B cell (primary cell): ENCODE measurements at regions not wholly inside any gene's neighbourhood (a gene's known extent, or its start where the extent isn't known, plus 50 kb on each side); places are given as distances from the start of the nearest gene placed in this dataset.

Experiments used
- ATAC-seq: fragments of 200-7000 bp; cut with Tn5 transposase; one replicate; pipeline ENCODE4 v1.10.0; 2021; ENCODE audit warnings: low read depth, mild to moderate bottlenecking, moderate number of reproducible peaks, moderate library complexity
- CTCF ChIA-PET: fragments of 350-600 bp; sonication (Branson Sonifier 250); formaldehyde crosslinking; loops from one replicate; lab custom pipeline; 2021; ENCODE audit warnings: antibody characterized with exemption, inconsistent platforms; lab: Charles Lee
- POLR2A ChIA-PET: fragments of 350-600 bp; sonication (Branson Sonifier 250); formaldehyde crosslinking; loops from one replicate; lab custom pipeline; 2021; ENCODE audit warnings: antibody characterized with exemption; lab: Charles Lee
- DNase-seq: peaks from one replicate; pipeline ENCODE4 v3.0.0; 2013
- H2AFZ ChIP-seq: 2 replicates; pipeline ENCODE4 v1.6.1; 2012; ENCODE audit warnings: mild to moderate bottlenecking, low read depth, low read length; ENCODE audit not compliant: insufficient read depth, poor library complexity, severe bottlenecking
- H3K27ac ChIP-seq, 2 donors: 1 replicate in 1 of 2; 2 replicates in 1 of 2; pipeline ENCODE4 v1.5.1; 2012 to 2013; ENCODE audit warnings: low read length in 2 of 2, mild to moderate bottlenecking in 2 of 2, moderate library complexity in 1 of 2
- H3K27me3 ChIP-seq, 4 experiments: fragments of 200-600 bp in 1 of 4; sonication (generic) in 1 of 4; replicated peaks in 1 of 4; 1 replicate in 2 of 4; 2 replicates in 2 of 4; pipeline versions ENCODE4 v1.6.1 to v1.7.0; 2013 to 2016; ENCODE audit warnings: low read length in 3 of 4, mild to moderate bottlenecking in 2 of 4, mixed read lengths in 1 of 4, moderate library complexity in 1 of 4; ENCODE audit not compliant: insufficient read depth in 4 of 4, control insufficient read depth in 3 of 4; ENCODE audit errors: control extremely low read depth in 1 of 4
- H3K36me3 ChIP-seq, 2 experiments: replicated peaks in 1 of 2; 1 replicate in 1 of 2; 2 replicates in 1 of 2; pipeline versions ENCODE4 v1.6.1 to v1.7.1; 2013; ENCODE audit warnings: low read length in 1 of 2; ENCODE audit not compliant: insufficient read depth in 2 of 2, control insufficient read depth in 1 of 2; ENCODE audit errors: control extremely low read depth in 1 of 2, extremely low read depth in 1 of 2
- H3K4me1 ChIP-seq, 2 donors: fragments of 200-600 bp in 1 of 2; sonication (generic) in 1 of 2; 1 replicate in 1 of 2; 2 replicates in 1 of 2; pipeline versions ENCODE4 v1.5.1 to v1.6.1; 2013 to 2017; ENCODE audit warnings: low read length in 2 of 2; ENCODE audit not compliant: control insufficient read depth in 2 of 2, insufficient read depth in 2 of 2
- H3K4me2 ChIP-seq: replicated peaks from 2 replicates; pipeline ENCODE3; 2012; ENCODE audit warnings: mild to moderate bottlenecking, low read depth, low read length; ENCODE audit not compliant: poor library complexity, severe bottlenecking
- H3K4me3 ChIP-seq, 5 experiments: fragments of 200-600 bp in 1 of 5; sonication (generic) in 1 of 5; 1 replicate in 3 of 5; 2 replicates in 2 of 5; pipeline versions ENCODE4 v1.5.1 to v1.7.0; 2011 to 2016; ENCODE audit warnings: low read length in 4 of 5, mild to moderate bottlenecking in 4 of 5, low read depth in 2 of 5, control low read depth in 1 of 5, moderate library complexity in 1 of 5; ENCODE audit not compliant: insufficient read depth in 1 of 5; ENCODE audit errors: control extremely low read depth in 1 of 5, extremely low read depth in 1 of 5
- H3K79me2 ChIP-seq: fragments of 200-600 bp; sonication (generic); one replicate; pipeline ENCODE4 v1.6.0; 2016; ENCODE audit warnings: low read length; ENCODE audit not compliant: control insufficient read depth, insufficient read depth
- H3K9ac ChIP-seq: fragments of 200-600 bp; sonication (generic); 2 replicates; pipeline ENCODE4 v1.6.1; 2017; ENCODE audit warnings: mild to moderate bottlenecking, low read length, moderate library complexity
- H3K9me3 ChIP-seq, 3 donors: one replicate each; pipeline versions ENCODE4 v1.6.1 to v1.7.1; 2013; ENCODE audit warnings: low read length in 2 of 3; ENCODE audit not compliant: control insufficient read depth in 2 of 3, insufficient read depth in 1 of 3; ENCODE audit errors: control extremely low read depth in 1 of 3
- H4K20me1 ChIP-seq: 2 replicates; pipeline ENCODE4 v1.6.0; 2012; ENCODE audit warnings: mild to moderate bottlenecking, low read length; ENCODE audit not compliant: insufficient read depth, control insufficient read depth, poor library complexity, severe bottlenecking
- H3K27ac Mint-ChIP-seq: one replicate; pipeline ENCODE4 v1.8.0; 2021; ENCODE audit warnings: mixed read lengths
- H3K27me3 Mint-ChIP-seq: one replicate; pipeline ENCODE4 v1.8.0; 2021; ENCODE audit warnings: mixed read lengths
- H3K4me1 Mint-ChIP-seq: one replicate; pipeline ENCODE4 v1.8.0; 2021; ENCODE audit warnings: mixed read lengths
- H3K4me3 Mint-ChIP-seq: one replicate; pipeline ENCODE4 v1.8.0; 2021; ENCODE audit warnings: mixed read lengths
- H3K9me3 Mint-ChIP-seq: one replicate; pipeline ENCODE4 v1.8.0; 2022; ENCODE audit warnings: mixed read lengths; ENCODE audit not compliant: insufficient read depth
- EZH2 ChIP-seq: IDR thresholded peaks from 2 replicates; pipeline ENCODE4 v1.6.1; 2012; ENCODE audit warnings: borderline replicate concordance, low read depth, mild to moderate bottlenecking, moderate library complexity, low read length; ENCODE audit not compliant: insufficient read depth, poor library complexity, severe bottlenecking
- WGBS: methylation state at CpG from one replicate; pipeline ENCODE4 v1.1.5; 2013; ENCODE audit warnings: missing lambda C conversion rate; ENCODE audit not compliant: insufficient coverage; 5-methylcytosine and 5-hydroxymethylcytosine counted together
- intact Hi-C: fragments of 100-400 bp; cut with micrococcal nuclease; formaldehyde crosslinking; loops from one replicate; pipeline ENCODE4 v1.10.0; 2022
- TF ChIP-seq, protein P1 (sequence below): fragments of 200-600 bp; IDR thresholded peaks from one replicate; pipeline ENCODE4 v1.8.0; 2022; ENCODE audit warnings: antibody characterized with exemption, mild to moderate bottlenecking

DNA sequence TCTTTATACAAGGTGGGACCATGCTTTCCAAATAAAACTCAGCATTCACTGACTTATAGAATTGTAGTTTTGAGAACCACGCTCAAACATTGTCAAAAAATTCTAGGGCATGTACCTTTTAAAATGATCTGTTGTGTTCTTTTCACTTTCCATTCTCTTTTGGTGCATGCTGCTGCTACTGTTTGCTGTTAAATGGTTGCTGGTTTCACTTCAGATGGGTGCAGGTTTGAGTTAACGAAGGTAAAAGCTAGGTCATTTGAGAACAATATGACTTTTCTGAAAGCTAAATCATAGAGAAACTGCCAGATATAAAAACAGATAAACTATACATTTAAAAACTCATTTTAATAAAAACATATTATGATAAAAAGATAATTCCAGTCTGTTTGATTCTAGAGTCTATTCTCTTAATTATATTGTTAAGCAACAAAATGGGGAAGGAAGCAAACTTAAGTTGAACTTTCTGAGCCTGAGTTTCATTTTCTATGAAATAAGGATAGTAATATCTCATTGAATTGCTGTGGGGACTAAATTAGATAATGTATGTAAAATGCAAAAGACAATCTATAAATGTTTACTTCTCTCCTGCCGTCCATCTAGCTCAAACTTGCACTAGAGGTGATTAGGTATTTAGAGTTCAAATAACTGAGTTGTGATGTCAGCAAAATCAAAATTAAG is 82.4 kb downstream of the OXSM start:
- WGBS, result no CpG with 5 or more reads among the region's 3 CpGs
- Histone ChIP-seq H4K20me1 (no peaks in the 10 kb centered on the region), H3K36me3 (no peaks in the 10 kb centered on the region), H3K4me2 (no peak overlapping the region), H3K27me3 (no peaks in the 10 kb centered on the region), H3K79me2 (no peaks in the 10 kb centered on the region), H3K27ac (no peak overlapping the region), H2AFZ (no peak overlapping the region), H3K4me3 (no peak overlapping the region), H3K9ac (no peak overlapping the region), H3K4me1 (no peaks in the 10 kb centered on the region), H3K9me3 (peaks cover 0 to 6% (median 0%) of the 10 kb centered on the region in 3 donors)
- ChIA-PET CTCF (no interaction called here), POLR2A (no interaction called here)
- no peak overlapping the region for H3K4me3 Mint-ChIP-seq
- peaks cover 5% of the 10 kb centered on the region for H3K9me3 Mint-ChIP-seq
- ATAC-seq (no peak), DNase-seq (no peak)
- intact Hi-C loops, result no loop called here
- no peaks in the 10 kb centered on the region for H3K27me3 Mint-ChIP-seq
- TF ChIP-seq EZH2, result no peak
- TF ChIP-seq, protein P1, sequence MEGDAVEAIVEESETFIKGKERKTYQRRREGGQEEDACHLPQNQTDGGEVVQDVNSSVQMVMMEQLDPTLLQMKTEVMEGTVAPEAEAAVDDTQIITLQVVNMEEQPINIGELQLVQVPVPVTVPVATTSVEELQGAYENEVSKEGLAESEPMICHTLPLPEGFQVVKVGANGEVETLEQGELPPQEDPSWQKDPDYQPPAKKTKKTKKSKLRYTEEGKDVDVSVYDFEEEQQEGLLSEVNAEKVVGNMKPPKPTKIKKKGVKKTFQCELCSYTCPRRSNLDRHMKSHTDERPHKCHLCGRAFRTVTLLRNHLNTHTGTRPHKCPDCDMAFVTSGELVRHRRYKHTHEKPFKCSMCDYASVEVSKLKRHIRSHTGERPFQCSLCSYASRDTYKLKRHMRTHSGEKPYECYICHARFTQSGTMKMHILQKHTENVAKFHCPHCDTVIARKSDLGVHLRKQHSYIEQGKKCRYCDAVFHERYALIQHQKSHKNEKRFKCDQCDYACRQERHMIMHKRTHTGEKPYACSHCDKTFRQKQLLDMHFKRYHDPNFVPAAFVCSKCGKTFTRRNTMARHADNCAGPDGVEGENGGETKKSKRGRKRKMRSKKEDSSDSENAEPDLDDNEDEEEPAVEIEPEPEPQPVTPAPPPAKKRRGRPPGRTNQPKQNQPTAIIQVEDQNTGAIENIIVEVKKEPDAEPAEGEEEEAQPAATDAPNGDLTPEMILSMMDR, result no peak
- no peak overlapping the region for H3K27ac Mint-ChIP-seq
- H3K4me1 Mint-ChIP-seq, result peaks cover 7% of the 10 kb centered on the region

DNA sequence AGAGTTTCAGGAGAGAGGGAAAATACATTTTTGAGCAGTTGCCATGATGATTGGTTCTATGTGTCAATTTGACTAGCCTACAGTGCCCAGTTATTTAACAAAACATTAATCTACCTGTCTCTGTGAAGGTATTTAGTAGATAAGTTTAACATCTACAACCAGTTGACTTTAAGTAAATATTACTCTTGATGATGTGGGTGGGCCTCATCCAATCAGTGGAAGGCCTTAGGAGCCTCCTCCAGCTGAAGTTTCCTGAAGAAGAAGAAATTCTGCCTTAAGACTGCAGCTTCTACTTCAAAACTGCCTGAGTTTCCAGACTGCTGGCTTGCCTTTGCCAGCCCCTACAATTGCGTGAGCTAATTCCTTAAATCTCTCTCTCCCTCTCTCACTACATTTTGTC is 93.6 kb downstream of the OXSM start:
- no peak for ATAC-seq
- ChIA-PET POLR2A (no interaction called here), CTCF (no interaction called here)
- H4K20me1 ChIP-seq, result no peaks in the 10 kb centered on the region
- no peaks in the 10 kb centered on the region for H3K9me3 Mint-ChIP-seq
- H3K4me1 Mint-ChIP-seq, result no peaks in the 10 kb centered on the region
- H3K4me1 ChIP-seq, result no peaks in the 10 kb centered on the region
- no peak overlapping the region for H3K9ac ChIP-seq
- DNase-seq, result no peak
- peaks cover 0 to 4% (median 0%) of the 10 kb centered on the region in 4 experiments for H3K27me3 ChIP-seq
- H2AFZ ChIP-seq, result no peak overlapping the region
- no peak overlapping the region for H3K4me3 Mint-ChIP-seq
- intact Hi-C loops, result no loop called here
- no peak overlapping the region for H3K4me2 ChIP-seq
- no peaks in the 10 kb centered on the region for H3K9me3 ChIP-seq
- H3K36me3 ChIP-seq, result no peaks in the 10 kb centered on the region
- no peak overlapping the region for H3K27ac ChIP-seq
- TF ChIP-seq, protein P1, result no peak
- no peak for TF ChIP-seq EZH2
- H3K4me3 ChIP-seq, result no peak overlapping the region
- no peaks in the 10 kb centered on the region for H3K79me2 ChIP-seq
- H3K27me3 Mint-ChIP-seq, result peaks cover 10% of the 10 kb centered on the region
- H3K27ac Mint-ChIP-seq, result no peak overlapping the region
- no CpG with 5 or more reads among the region's 1 CpG for WGBS
